ENCODE measurements at regions not wholly inside any gene's neighbourhood (a gene's known extent, or its start where the extent isn't known, plus 50 kb on each side); places are given as distances from the start of the nearest gene placed in this dataset.
"Not testable (repeated sequence)": the region's sequence is repeated elsewhere in the genome, so short reads cannot be mapped to it uniquely, and the experiment has no call there.

DNA sequence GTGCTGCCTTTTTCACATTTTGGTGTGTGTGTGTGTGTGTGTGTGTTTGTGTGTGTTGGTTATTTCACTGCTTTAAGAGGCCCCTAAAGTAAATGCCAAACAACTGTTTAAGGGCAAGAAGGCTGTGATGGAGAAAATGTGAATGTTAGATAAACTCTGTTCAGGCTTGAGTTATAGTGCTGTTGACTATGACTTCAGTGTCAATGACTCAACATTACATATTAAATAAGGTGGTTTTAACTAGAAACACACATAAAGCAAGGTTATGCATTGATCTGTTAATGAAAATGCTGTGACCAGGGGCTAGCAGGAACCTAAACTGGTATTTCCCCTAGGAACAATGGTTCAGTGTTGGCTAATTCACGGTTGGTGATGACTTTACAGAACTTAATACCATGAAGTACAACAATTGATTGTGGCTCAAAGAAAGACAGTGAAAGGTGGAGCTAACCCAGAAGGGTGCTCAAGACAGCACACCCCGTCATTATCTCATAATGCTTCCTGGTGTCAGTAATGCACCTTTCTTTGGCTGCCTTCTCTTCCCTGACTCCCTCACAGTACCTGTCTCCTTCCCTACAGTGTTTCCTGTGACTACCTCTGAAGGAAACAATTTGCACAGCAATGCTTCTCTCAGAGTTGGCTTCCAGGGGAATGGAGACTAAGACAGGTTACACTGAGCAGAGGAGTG lies 116.1 kb downstream of the RIN2 start:
- H3K9me3 ChIP-seq (ENCODE audit: insufficient read depth, low read length, severe bottlenecking), result no peaks in the 10 kb centered on the region
- no peaks in the 10 kb centered on the region for H3K27me3 ChIP-seq (ENCODE audit: insufficient read depth, low read length, poor library complexity)
- H3K4me3 ChIP-seq (ENCODE audit: low read depth in 1 of 2, low read length in 2 of 2), result no peak overlapping the region
- no peak overlapping the region for H3K9ac ChIP-seq (ENCODE audit: low read depth, low read length)
- TF ChIP-seq, protein P1, sequence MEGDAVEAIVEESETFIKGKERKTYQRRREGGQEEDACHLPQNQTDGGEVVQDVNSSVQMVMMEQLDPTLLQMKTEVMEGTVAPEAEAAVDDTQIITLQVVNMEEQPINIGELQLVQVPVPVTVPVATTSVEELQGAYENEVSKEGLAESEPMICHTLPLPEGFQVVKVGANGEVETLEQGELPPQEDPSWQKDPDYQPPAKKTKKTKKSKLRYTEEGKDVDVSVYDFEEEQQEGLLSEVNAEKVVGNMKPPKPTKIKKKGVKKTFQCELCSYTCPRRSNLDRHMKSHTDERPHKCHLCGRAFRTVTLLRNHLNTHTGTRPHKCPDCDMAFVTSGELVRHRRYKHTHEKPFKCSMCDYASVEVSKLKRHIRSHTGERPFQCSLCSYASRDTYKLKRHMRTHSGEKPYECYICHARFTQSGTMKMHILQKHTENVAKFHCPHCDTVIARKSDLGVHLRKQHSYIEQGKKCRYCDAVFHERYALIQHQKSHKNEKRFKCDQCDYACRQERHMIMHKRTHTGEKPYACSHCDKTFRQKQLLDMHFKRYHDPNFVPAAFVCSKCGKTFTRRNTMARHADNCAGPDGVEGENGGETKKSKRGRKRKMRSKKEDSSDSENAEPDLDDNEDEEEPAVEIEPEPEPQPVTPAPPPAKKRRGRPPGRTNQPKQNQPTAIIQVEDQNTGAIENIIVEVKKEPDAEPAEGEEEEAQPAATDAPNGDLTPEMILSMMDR (IDR thresholded peaks at IDR 0.05; ENCODE audit: borderline replicate concordance, extremely low read depth, low read length, poor library complexity, severe bottlenecking), result no peak
- no peak for TF ChIP-seq EZH2 (IDR thresholded peaks at IDR 0.05; ENCODE audit: borderline replicate concordance, low read depth, low read length, severe bottlenecking)
- no peaks in the 10 kb centered on the region for H4K20me1 ChIP-seq (ENCODE audit: insufficient read depth, low read length)
- H3K27ac ChIP-seq (ENCODE audit: low read length), result no peak overlapping the region
- H3K4me2 ChIP-seq (ENCODE audit: insufficient read depth, low read length), result no peak overlapping the region
- ATAC-seq (ENCODE audit: insufficient read depth, low read depth), result no peak
- H3K36me3 ChIP-seq (ENCODE audit: insufficient read depth, low read length), result no peaks in the 10 kb centered on the region
- DNase-seq, result no peak
- H3K4me1 ChIP-seq (ENCODE audit: insufficient read depth, low read length), result no peaks in the 10 kb centered on the region
- H2AFZ ChIP-seq (ENCODE audit: low read depth, low read length), result no peak overlapping the region
- H3K79me2 ChIP-seq (ENCODE audit: insufficient read depth, low read length), result no peaks in the 10 kb centered on the region

DNA sequence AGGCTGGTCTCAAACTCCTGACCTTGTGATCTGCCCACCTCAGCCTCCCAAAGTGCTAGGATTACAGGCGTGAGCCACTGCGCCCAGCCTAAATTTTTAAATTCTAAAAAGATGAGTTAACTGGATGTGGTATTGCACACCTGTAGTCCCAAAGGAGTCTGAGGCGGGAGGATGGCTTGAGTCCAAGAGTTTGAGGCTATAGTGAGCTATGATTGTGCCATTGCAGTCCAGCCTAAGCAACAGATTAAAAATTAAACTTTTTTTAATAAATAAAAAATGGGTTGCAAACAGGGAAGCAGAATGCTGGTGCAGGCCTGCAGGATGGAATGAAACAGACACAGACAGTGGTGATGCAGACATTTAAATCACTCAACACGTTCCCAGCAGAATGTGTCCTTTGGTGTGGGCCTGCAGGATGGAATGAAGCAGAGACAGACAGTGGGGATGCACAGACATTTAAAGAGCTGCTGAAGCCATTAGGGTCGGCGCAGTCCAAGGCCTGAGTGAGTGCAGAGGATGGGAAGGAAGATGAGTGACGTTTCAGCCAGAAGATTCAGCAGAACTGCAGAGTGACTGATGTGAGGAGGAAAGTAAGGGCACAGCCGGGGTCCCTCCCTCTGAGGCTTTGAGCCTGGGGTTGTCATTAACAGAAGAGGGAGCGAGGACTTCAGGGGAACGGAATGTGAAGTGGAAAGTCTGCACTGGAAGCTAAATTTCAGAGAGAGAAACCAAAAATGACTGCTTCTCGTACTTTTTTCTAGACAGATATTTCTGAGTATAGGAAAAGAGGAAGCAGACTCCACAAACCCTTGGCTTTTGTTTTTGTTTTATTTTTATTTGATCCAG lies 117.5 kb downstream of the RIN2 start:
- H3K9me3 ChIP-seq (ENCODE audit: insufficient read depth, low read length, severe bottlenecking), result no peaks in the 10 kb centered on the region
- no peak overlapping the region for H2AFZ ChIP-seq (ENCODE audit: low read depth, low read length)
- TF ChIP-seq EZH2 (IDR thresholded peaks at IDR 0.05; ENCODE audit: borderline replicate concordance, low read depth, low read length, severe bottlenecking), result no peak
- TF ChIP-seq, protein P1 (IDR thresholded peaks at IDR 0.05; ENCODE audit: borderline replicate concordance, extremely low read depth, low read length, poor library complexity, severe bottlenecking), result no peak
- H3K4me2 ChIP-seq (ENCODE audit: insufficient read depth, low read length), result no peak overlapping the region
- no peaks in the 10 kb centered on the region for H4K20me1 ChIP-seq (ENCODE audit: insufficient read depth, low read length)
- no peaks in the 10 kb centered on the region for H3K79me2 ChIP-seq (ENCODE audit: insufficient read depth, low read length)
- H3K4me3 ChIP-seq (ENCODE audit: low read depth in 1 of 2, low read length in 2 of 2), result no peak overlapping the region
- H3K4me1 ChIP-seq (ENCODE audit: insufficient read depth, low read length), result no peaks in the 10 kb centered on the region
- DNase-seq (no peak), ATAC-seq (ENCODE audit: insufficient read depth, low read depth) (no peak)
- no peaks in the 10 kb centered on the region for H3K36me3 ChIP-seq (ENCODE audit: insufficient read depth, low read length)
- no peak overlapping the region for H3K9ac ChIP-seq (ENCODE audit: low read depth, low read length)
- H3K27me3 ChIP-seq (ENCODE audit: insufficient read depth, low read length, poor library complexity), result no peaks in the 10 kb centered on the region
- H3K27ac ChIP-seq (ENCODE audit: low read length), result no peak overlapping the region

DNA sequence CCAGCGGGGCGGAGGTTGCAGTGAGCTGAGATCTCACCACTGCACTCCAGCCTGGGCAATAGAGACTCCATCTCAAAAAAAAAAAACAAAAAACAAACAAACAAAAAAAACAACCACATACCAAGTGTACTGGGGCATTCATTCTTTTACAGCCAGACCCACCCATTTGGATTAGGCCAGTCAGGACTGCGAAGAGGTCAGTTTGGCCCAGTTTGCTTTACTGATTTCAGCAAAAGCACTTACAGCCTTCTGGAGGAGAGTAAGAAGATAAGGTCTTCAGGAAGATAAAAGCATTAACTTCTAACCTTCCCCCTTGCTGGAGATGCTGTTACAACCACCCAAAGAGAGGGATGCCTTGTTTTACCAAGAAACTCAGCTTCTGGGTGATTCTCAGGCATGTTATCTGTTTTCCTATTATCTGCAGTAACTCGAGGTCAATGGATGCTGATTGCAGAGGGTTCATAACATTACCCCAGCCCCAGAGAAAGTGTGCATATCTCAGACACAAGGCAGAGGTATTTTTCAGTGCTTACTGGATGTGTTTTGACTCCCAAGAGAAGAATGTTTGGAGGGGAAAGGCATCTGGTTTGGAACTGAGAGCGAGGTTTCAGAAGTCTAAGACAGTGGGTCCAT lies 118.9 kb downstream of the RIN2 start:
- no peaks in the 10 kb centered on the region for H3K79me2 ChIP-seq (ENCODE audit: insufficient read depth, low read length)
- no peak overlapping the region for H3K27ac ChIP-seq (ENCODE audit: low read length)
- no peak overlapping the region for H2AFZ ChIP-seq (ENCODE audit: low read depth, low read length)
- no peak overlapping the region for H3K4me2 ChIP-seq (ENCODE audit: insufficient read depth, low read length)
- H3K36me3 ChIP-seq (ENCODE audit: insufficient read depth, low read length), result no peaks in the 10 kb centered on the region
- H3K27me3 ChIP-seq (ENCODE audit: insufficient read depth, low read length, poor library complexity), result no peaks in the 10 kb centered on the region
- no peak overlapping the region for H3K9ac ChIP-seq (ENCODE audit: low read depth, low read length)
- ATAC-seq (ENCODE audit: insufficient read depth, low read depth) (no peak), DNase-seq (no peak)
- H3K4me1 ChIP-seq (ENCODE audit: insufficient read depth, low read length), result no peaks in the 10 kb centered on the region
- no peaks in the 10 kb centered on the region for H3K9me3 ChIP-seq (ENCODE audit: insufficient read depth, low read length, severe bottlenecking)
- no peak overlapping the region for H3K4me3 ChIP-seq (ENCODE audit: low read depth in 1 of 2, low read length in 2 of 2)
- TF ChIP-seq, protein P1 (IDR thresholded peaks at IDR 0.05; ENCODE audit: borderline replicate concordance, extremely low read depth, low read length, poor library complexity, severe bottlenecking), result no peak
- TF ChIP-seq EZH2 (IDR thresholded peaks at IDR 0.05; ENCODE audit: borderline replicate concordance, low read depth, low read length, severe bottlenecking), result no peak
- no peaks in the 10 kb centered on the region for H4K20me1 ChIP-seq (ENCODE audit: insufficient read depth, low read length)

DNA sequence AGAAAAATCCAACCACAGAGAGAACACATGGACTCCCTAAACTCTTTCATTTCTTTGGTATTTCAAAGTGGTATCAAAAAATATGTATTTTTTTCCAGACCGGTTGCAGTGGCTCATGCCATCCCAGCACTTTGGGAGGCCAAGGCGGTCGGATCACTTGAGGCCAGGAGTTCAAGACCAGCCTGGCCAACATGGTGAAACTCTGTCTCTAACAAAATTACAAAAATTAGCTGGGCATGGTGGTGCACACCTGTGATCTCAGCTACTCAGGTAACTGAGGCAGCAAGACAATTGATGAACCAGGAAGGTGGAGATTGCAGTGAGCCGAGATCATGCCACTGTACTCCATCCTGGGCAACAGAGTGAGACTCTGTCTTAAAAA lies 121.8 kb downstream of the RIN2 start:
- H3K9me3 ChIP-seq (ENCODE audit: insufficient read depth, low read length, severe bottlenecking); H3K9ac ChIP-seq (ENCODE audit: low read depth, low read length); H2AFZ ChIP-seq (ENCODE audit: low read depth, low read length); DNase-seq; ATAC-seq (ENCODE audit: insufficient read depth, low read depth); H3K36me3 ChIP-seq (ENCODE audit: insufficient read depth, low read length); H4K20me1 ChIP-seq (ENCODE audit: insufficient read depth, low read length); H3K79me2 ChIP-seq (ENCODE audit: insufficient read depth, low read length); H3K27me3 ChIP-seq (ENCODE audit: insufficient read depth, low read length, poor library complexity); H3K4me3 ChIP-seq (ENCODE audit: low read depth in 1 of 2, low read length in 2 of 2); H3K4me2 ChIP-seq (ENCODE audit: insufficient read depth, low read length); H3K27ac ChIP-seq (ENCODE audit: low read length); H3K4me1 ChIP-seq (ENCODE audit: insufficient read depth, low read length): not testable (repeated sequence)

All from DND-41 (cell line).